ENCODE measurements at regions not wholly inside any gene's neighbourhood (a gene's known extent, or its start where the extent isn't known, plus 50 kb on each side); places are given as distances from the start of the nearest gene placed in this dataset.

- TF ChIP-seq CTCF (optimal IDR thresholded peaks at IDR 0.05 in 1 of 3, IDR thresholded peaks at IDR 0.05 in 1 of 3, conservative IDR thresholded peaks at IDR 0.05 in 1 of 3; ENCODE audit: extremely low read depth in 1 of 3, insufficient read depth in 2 of 3, low read length in 3 of 3) (no peak), EZH2 (IDR thresholded peaks at IDR 0.05; ENCODE audit: low read length) (no peak)
Measured at GRCh38 chr12:97985834-97986233, 523.2 kb downstream of the RMST start.

Data from keratinocyte (primary cell).